DMS 273 treated with DMSO at 0.1 percent for 48 hours (cell line): ENCODE measurements at regions not wholly inside any gene's neighbourhood (a gene's known extent, or its start where the extent isn't known, plus 50 kb on each side); places are given as distances from the start of the nearest gene placed in this dataset.

ENCODE experiments used
- DNase-seq: peaks from one replicate; lab custom pipeline; 2025; lab: John Stamatoyannopoulos, UW

GRCh38 chr2:2828774-2829368 lies 497.8 kb upstream of the MYT1L start:
- DNase-seq: no peak

GRCh38 chr2:2827761-2828221 lies 496.7 kb upstream of the MYT1L start:
- no peak for DNase-seq

- no peak for DNase-seq
These were observed 496.1 kb upstream of the MYT1L start for GRCh38 chr2:2827046-2827636.

- no peak for DNase-seq
These were observed 495.5 kb upstream of the MYT1L start for GRCh38 chr2:2826621-2827020.

GRCh38 chr2:2826209-2826551 lies 495.1 kb upstream of the MYT1L start:
- no peak for DNase-seq

- no peak for DNase-seq
These were observed 494.6 kb upstream of the MYT1L start for GRCh38 chr2:2825516-2826208.

- no peak for DNase-seq
These were observed 494.0 kb upstream of the MYT1L start for GRCh38 chr2:2825062-2825461.

GRCh38 chr2:2824588-2824987 lies 493.5 kb upstream of the MYT1L start:
- no peak for DNase-seq

- no peak for DNase-seq
These were observed 492.1 kb upstream of the MYT1L start for GRCh38 chr2:2823061-2823753.

- DNase-seq: no peak
These were observed 491.1 kb upstream of the MYT1L start for GRCh38 chr2:2822143-2822542.

- DNase-seq: no peak
These were observed 481.6 kb upstream of the MYT1L start for GRCh38 chr2:2812648-2813047.

- DNase-seq: no peak
These were observed 481.0 kb upstream of the MYT1L start for GRCh38 chr2:2812117-2812516.

- DNase-seq: no peak
These were observed 479.4 kb upstream of the MYT1L start for GRCh38 chr2:2810504-2810903.

GRCh38 chr2:2809771-2810170 lies 478.7 kb upstream of the MYT1L start:
- no peak for DNase-seq

GRCh38 chr2:2808551-2809058 lies 477.5 kb upstream of the MYT1L start:
- no peak for DNase-seq

GRCh38 chr2:2806711-2807110 lies 475.6 kb upstream of the MYT1L start:
- DNase-seq: no peak

- no peak for DNase-seq
These were observed 474.2 kb upstream of the MYT1L start for GRCh38 chr2:2805263-2805662.

GRCh38 chr2:2804528-2804927 lies 473.5 kb upstream of the MYT1L start:
- DNase-seq: no peak

- DNase-seq: no peak
These were observed 470.4 kb upstream of the MYT1L start for GRCh38 chr2:2801458-2801857.

- DNase-seq: no peak
These were observed 469.6 kb upstream of the MYT1L start for GRCh38 chr2:2800697-2801096.

- DNase-seq: no peak
These were observed 468.9 kb upstream of the MYT1L start for GRCh38 chr2:2800001-2800400.

- no peak for DNase-seq
These were observed 468.1 kb upstream of the MYT1L start for GRCh38 chr2:2799151-2799697.

GRCh38 chr2:2798337-2798736 lies 467.3 kb upstream of the MYT1L start:
- no peak for DNase-seq
